ENCODE measurements at regions not wholly inside any gene's neighbourhood (a gene's known extent, or its start where the extent isn't known, plus 50 kb on each side); places are given as distances from the start of the nearest gene placed in this dataset.
A peak's percentile ranks its signal among the peaks of the same experiment; 100 is the strongest.

DNA sequence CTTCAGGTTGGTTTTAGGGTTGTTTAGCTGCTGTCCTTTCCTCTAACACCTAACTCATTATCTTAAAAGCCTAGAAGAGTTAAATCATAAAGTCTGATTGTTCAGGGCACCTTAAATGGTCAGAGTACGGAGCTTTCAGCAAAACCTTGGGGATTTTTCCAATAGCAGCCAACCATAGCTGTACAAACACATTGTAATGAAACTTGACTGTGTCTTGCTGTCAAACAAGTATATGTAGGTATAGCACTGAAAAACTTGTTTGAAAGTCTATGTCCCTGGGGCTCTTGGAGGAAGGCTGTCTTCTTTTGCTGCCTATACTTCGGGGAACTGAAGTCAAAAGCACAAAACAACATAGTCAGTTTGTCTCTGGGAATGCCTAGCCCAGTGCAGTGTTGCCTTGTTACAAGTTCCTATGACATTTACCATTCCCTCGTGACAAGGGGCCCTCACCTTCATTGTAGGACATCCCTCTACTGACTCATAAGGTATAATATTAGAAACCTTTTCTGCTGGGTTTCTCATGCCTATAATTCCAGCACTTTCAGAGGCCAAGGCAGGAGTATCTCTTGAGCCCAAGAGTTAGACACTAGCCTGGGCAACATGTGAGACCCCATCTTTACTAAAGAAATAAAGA is 474.5 kb upstream of the NBEA start:
- no peak overlapping the region for H3K4me3 ChIP-seq (ENCODE audit: low read depth, low read length)
- DNase-seq (ENCODE audit: low read depth), result no peak
- TF ChIP-seq CTCF (conservative IDR thresholded peaks at IDR 0.05; ENCODE audit: low read depth, low read length), result no peak

DNA sequence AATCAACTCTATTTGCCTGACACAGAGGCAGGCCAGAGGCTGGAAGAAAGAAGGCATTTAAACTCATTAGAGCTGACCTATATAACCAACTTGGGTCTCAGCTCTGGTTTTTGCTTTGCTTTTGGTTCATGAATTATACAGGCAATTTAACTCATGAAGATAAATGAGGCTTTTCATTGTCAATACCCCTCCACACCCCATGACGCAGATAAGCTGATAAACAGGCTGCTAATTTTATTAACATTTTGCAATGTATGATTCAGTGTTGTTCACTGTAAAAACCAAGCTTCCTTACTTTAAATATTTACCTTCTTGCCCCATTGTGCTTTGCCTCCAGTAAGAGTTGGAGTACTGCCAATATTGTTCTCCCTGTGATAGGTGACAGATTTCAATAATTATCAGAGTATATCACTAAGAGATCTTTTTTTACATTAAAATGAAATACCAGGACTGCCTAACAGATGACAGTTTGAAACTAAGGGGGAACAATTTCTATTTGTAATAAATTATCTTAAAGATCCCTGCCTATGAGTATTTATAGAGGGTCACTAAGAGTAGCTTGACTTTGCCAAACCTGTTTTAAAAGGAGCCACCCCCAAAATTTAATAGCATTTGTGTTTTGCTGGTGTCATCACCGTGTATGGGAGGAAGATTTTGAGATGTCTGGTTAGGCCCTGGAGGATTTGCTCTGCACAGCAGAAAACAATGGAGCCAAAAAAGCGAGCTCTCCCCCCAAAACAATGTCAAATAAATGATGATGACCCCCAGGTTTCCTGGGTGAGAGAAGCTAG is 472.7 kb upstream of the NBEA start:
- H3K4me3 ChIP-seq (ENCODE audit: low read depth, low read length), result no peak overlapping the region
- DNase-seq (ENCODE audit: low read depth), result peak; percentile 9
- no peak for TF ChIP-seq CTCF (conservative IDR thresholded peaks at IDR 0.05; ENCODE audit: low read depth, low read length)

GRCh38 chr13:34474187-34474868 is 467.7 kb upstream of the NBEA start:
- no peak for TF ChIP-seq CTCF (conservative IDR thresholded peaks at IDR 0.05; ENCODE audit: low read depth, low read length)
- no peak overlapping the region for H3K4me3 ChIP-seq (ENCODE audit: low read depth, low read length)
- DNase-seq (ENCODE audit: low read depth), result no peak

DNA sequence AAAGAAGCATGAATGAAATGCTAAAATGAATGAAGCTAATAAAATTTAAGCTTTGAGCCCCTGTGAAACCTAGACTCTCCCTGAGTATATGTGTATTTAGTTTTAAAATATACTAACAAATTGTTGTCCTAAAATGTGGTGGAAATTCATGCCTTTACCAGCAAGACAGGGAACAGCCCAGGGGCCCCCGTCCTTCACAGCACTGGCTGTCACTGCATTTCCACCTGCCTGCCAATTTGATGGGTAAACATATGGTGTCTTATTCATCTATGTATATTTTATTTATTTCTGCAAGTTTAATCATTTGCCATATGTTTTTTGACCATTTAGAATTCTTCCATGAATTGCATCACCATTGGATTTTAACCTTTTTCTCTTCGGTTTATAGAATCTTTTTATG is 463.7 kb upstream of the NBEA start:
- no peak for TF ChIP-seq CTCF (conservative IDR thresholded peaks at IDR 0.05; ENCODE audit: low read depth, low read length)

DNA sequence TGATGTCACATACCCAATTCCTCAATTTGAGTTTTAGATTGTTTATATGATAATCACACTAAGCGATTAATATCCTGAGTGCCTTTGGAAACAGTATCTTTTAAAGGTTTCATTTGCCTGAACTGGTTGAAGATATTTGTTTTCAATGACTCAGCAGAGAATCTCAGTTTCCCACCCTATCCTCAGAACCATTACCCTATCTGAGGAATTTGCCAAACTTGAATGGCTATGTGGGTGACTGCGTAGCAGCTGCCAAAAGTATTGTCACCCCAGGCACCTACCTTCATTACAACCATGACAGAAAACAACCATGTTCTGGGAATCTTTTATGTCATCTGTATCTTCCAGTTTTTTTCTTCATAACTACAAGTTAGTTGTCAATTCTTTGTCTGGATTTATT is 440.1 kb upstream of the NBEA start:
- H3K4me3 ChIP-seq (ENCODE audit: low read depth, low read length), result no peak overlapping the region
- TF ChIP-seq CTCF (conservative IDR thresholded peaks at IDR 0.05; ENCODE audit: low read depth, low read length), result no peak

More for the DNA sequence above, 463.7 kb upstream of the NBEA start:
- no peak overlapping the region for H3K4me3 ChIP-seq (ENCODE audit: low read depth, low read length)
- no peak for DNase-seq (ENCODE audit: low read depth)

GRCh38 chr13:34502621-34503020 is 439.4 kb upstream of the NBEA start:
- no peak for TF ChIP-seq CTCF (conservative IDR thresholded peaks at IDR 0.05; ENCODE audit: low read depth, low read length)
- no peak for DNase-seq (ENCODE audit: low read depth)
- no peak overlapping the region for H3K4me3 ChIP-seq (ENCODE audit: low read depth, low read length)

More for the DNA sequence above, 440.1 kb upstream of the NBEA start:
- DNase-seq (ENCODE audit: low read depth), result no peak

All from choroid plexus epithelial cell (primary cell).